GM18507 (cell line): ENCODE measurements at regions not wholly inside any gene's neighbourhood (a gene's known extent, or its start where the extent isn't known, plus 50 kb on each side); places are given as distances from the start of the nearest gene placed in this dataset.
"Not testable (repeated sequence)": the region's sequence is repeated elsewhere in the genome, so short reads cannot be mapped to it uniquely, and the experiment has no call there.

Source experiments
- DNase-seq: peaks from one replicate; pipeline ENCODE4 v3.0.0; 2011; ENCODE audit warnings: low read depth; ENCODE audit not compliant: insufficient read length; ENCODE audit errors: extremely low spot score
- FAIRE-seq: peaks from 2 replicates; lab custom pipeline; 2011; peaks lifted over from hg19 to GRCh38; lab: Jason Lieb, UNC

- DNase-seq, result no peak
- FAIRE-seq, result no peak
Measured at GRCh38 chr7:12456506-12456905, 52.8 kb upstream of the VWDE start.

DNA sequence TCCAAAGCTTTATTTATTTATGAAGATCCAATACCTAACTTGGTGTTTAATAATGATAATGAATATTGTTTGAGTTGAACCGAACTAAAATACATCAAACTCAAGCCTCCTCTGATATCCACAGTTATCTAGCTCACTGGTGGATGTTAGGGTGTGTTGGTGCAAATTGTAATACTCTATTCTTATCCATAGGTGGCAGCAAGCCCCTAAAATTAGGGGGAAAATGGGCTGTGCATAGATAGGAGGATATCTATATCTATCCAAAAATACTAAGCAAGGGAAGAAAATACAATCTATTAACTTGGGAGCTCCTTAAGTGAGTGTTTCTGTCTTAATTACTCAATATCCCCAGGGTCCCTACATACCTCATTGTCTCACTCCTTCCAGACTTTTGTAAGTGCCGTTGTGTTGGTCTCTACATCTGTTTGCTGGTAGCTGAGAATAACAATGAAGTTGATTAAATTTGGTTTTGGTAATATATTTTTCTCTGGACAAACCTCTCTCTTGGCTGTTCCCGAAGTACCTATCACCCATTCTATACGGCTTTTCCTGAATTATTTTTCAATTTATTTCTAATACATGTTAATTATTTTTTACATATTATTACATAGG lies 55.0 kb upstream of the VWDE start:
- FAIRE-seq (peak; percentile 69), DNase-seq (no peak)

DNA sequence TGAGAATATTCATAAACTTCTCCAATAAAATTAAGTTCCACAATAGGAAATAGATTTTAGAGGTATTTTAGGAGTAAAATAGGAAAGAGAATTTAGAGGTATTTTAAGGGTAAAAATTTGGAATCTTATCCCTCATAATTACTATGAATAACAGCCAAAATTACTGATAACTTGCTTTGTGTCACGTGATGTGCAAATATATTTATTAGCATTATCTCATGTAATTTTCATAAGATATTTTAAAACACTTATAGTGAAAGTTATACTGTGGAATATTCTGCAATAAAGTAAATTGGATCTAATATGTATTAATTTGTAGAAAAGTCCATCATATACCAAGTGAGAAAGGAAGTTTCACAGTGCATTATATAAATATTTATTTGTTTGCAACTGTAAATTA lies 64.2 kb upstream of the VWDE start:
- DNase-seq (no peak), FAIRE-seq (no peak)

DNA sequence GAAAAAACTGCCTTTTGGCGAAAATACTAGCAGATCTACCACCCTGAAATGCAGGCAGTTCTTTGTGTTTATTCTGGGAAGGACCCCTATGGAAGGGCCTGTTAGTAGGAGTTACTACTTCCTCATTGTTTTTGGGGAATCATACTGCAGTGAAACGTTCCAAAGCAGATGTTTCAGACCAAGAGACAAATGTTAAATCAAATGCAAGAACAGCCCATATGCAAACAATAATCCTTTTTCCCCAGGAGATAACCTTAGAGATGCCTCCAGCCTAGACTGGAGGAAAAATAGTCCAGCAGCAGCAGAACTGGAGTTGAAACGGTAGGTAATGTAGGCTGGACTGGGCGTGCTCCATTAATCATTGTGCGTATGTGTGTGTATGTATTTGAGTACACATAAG lies 65.9 kb upstream of the VWDE start:
- FAIRE-seq, result no peak
- no peak for DNase-seq

- FAIRE-seq (no peak), DNase-seq (no peak)
Measured at GRCh38 chr7:12470930-12471329, 67.3 kb upstream of the VWDE start.

DNA sequence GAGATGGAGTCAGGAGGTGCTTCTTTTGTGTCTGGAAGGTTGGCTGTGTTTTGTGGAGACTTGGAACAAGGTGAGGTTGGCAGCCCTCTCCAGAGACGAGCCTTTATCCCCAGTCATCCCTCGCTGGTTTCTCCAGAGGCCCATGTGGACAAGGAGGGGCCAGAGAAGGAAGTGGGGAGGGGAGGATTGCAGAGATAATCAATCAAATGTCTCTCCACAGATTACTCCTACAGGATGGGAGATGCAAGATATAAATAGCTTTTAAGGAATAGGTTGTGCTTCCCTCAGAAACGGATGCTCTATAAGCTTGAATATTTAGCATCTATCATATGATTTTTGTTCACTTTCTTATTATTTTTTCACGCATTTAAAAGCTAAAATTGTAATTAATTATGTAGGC lies 70.4 kb upstream of the VWDE start:
- DNase-seq (no peak), FAIRE-seq (no peak)

DNA sequence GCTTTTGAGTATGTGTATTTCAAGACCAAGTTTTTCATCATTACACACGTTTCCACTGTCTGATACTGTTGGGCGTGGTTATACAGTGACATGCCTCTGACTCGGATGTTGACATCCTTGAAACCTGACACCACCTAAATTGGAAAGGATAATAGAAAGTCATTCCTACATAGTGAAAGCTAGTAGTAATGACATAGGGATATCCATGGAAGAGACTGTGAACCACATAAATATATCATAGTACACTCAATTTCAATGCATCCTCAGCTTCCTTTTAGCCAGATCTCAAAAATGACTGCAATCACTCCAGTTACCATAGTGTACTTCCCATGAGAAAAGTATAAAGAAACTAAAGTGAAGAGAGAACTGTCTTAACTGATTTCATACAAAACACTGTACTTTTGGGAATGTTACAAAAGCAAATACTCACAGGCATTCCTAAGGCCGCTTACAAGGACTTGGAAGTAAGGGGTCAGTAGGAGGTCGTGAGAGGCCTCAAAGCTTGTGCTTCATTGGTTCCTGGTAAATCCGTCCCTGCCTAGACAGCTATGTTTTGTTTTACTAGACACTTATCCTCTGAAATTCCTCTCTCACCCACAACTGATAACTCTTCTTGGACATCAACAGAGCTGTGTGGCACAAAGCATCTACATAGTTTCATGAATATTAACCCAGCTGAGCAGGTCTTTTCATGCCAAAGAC lies 71.8 kb upstream of the VWDE start:
- DNase-seq, result no peak
- FAIRE-seq, result no peak

GRCh38 chr7:12477620-12478019 lies 74.0 kb upstream of the VWDE start:
- FAIRE-seq, result no peak
- DNase-seq, result no peak

DNA sequence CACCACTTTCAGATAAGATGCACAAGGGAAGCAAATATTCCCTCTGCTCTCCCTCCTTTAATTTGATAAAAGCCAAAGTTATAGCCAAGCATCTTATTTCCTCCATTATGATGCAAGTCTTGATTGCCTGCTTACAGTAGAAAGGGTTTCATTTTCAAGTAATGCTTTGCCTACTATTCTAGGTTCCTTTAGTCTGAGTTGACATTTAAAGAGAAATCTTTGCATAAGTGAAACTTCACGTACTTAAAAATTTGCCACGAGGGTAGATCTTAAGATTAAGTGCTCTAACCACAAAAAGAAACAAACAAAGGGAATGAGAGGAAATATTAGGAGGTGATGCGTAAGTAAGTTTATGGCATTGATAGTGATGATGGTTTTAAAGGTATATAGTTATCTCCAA lies 78.1 kb upstream of the VWDE start:
- no peak for FAIRE-seq
- DNase-seq, result no peak

DNA sequence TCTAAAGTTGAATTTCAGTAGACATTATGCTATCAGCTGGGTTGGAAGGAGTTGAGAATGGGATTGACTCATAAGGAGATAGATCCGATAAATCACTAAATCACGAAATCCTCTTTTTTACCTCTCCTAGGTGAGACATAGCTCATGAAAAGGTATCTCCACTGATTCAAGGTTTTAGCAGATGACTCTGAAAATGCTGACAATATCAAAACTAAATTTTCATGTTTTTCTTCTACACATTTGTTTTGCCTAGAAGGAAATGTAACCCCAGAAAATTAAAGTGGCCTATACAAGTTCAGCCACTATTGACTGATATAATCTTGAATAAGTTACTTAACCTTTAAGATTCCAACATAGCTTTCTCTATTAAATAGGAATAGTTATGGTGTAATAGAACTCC lies 82.2 kb upstream of the VWDE start:
- DNase-seq (no peak), FAIRE-seq (no peak)

DNA sequence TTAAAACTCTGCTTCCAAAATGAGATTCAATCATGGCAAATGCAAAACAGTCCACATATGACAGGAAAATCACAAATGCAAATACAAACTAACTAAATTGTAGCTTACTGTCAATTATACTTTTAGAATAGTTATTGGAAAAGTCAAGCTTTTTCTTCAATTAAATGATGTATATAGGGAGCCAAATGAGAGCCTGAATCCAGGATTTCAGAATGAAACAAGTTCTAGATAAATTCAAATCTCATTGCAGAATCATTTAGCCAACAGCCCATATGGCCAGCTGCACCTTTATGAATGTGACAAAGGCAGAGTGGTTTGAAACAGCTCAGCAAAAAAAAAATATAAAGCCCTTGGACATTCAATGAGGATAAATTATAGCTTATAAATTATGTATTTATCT lies 82.2 kb upstream of the SCIN start:
- DNase-seq (no peak), FAIRE-seq (no peak)

DNA sequence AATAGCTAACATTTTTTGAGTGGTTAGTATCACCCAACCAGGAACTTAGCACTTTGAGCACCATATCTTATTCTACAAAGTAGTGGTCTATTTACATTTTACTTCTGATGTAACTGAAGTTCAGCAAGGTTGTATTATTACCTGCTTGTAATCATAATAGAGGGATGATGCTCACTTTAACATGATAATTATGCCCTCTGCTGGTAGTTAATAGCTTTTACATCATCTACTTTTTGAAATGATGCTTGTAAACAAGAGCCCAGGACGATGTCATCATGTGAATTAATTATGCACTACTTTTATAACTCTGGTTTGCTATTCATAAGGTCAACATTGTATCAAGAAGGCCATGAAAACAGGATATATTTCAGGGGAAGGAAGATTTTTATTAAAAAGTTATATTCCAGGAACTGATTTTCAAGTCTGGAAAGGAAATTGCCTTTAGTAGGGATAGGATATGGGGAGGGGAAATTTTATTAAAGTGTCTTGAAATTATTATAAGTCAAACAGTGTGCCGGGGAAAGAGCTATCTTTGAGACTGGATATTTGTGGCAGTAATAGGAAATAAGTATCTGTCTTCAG lies 80.3 kb upstream of the SCIN start:
- DNase-seq, result no peak
- FAIRE-seq, result peak; percentile 64

DNA sequence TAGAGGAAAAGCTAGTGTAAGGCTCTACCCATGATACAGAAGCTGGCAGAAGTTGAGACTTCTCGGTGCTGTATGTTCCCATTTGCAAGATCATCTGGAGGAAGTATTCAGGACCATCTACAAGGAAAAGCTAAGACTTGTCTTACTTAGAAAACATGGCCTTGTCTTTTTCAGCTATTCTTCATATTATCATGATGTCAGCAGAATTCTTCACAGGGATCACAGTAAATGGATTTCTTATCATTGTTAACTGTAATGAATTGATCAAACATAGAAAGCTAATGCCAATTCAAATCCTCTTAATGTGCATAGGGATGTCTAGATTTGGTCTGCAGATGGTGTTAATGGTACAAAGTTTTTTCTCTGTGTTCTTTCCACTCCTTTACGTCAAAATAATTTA lies 79.6 kb upstream of the SCIN start:
- no peak for DNase-seq

DNA sequence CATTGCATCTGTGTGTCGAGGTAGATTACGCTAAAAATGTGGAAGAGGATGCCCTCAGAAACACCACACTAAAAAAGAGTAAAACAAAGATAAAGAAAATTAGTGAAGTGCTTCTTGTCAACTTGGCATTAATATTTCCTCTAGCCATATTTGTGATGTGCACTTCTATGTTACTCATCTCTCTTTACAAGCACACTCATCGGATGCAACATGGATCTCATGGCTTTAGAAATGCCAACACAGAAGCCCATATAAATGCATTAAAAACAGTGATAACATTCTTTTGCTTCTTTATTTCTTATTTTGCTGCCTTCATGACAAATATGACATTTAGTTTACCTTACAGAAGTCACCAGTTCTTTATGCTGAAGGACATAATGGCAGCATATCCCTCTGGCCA lies 79.0 kb upstream of the SCIN start:
- FAIRE-seq (no peak), DNase-seq (no peak)

More for the DNA sequence above, 79.6 kb upstream of the SCIN start:
- no peak for FAIRE-seq

- FAIRE-seq, result no peak
- DNase-seq, result no peak
Measured at GRCh38 chr7:12493407-12493806, 77.1 kb upstream of the SCIN start.

DNA sequence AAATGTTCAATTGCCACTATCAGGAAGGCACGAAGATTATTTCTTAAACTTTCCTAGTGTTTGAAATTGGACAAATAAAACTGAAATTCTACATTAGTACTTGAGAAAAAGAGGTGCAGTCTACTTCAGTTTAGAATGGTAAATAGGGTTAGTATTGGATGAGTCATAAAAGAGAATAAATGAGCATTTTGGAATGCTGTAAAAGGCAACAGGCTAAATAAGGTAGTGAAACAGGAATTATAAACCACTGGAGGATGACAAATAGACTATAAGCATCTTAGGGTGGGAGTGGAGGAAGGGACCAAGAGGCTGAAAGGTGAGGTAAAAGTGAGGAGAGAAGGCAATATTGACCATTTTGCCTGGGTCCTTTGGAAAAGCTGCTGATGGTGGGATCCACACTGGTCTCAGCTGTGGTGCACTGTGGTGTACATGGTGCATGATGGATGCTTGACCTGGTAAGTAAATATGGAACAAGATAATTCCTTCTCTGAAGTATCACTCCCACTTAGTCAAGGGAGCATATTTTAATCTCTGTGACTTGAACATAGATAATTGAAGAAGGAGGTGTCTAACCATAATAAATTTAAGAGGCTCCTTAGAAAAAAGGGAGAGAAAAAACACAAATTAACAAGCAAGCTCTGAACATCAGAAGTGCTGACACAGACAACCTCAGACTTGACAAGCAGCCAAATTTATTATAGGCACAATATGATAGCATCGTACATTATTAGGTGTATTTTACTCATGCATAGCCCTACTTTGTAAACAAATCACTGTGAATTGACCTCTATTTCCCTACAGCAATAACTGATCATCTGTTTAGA lies 76.4 kb upstream of the SCIN start:
- FAIRE-seq (no peak), DNase-seq (no peak)

DNA sequence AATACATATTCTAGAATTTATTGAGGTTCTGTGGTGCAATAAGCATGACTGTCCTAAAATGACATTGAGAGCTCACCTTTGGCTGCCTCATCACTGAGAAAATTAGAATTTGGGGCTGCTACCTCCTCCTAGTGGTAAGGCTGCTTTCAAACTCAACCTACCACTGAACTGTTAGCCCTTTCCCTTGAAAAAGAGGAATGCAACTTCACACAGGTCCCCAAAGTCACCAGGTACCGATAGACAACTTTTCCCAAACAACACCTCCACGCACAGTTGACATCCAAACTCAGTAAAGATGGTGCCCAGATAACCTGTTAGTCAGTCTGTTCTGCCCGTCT lies 75.9 kb upstream of the SCIN start:
- DNase-seq, result no peak
- FAIRE-seq, result no peak

GRCh38 chr7:12496901-12497674 lies 73.4 kb upstream of the SCIN start:
- DNase-seq, FAIRE-seq: not testable (repeated sequence)

DNA sequence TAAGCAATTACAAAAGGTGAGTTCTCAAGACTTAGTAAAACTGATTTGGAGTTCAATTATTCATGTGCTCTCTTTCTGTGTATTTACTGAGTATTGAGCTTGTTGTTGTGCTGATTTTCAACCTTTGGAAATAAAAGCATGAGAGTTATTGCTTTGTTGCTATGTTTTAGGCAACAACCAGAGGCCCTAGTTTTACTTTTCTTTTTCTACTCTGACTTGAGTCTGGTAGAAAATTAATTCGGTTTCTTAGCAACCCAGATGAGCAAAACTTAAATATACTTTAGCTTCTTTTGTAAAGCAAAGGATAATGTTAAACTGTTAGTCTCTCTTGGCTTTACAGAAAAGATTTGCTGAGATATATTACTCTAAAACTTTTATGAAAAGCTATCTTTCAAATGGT lies 66.4 kb upstream of the SCIN start:
- no peak for FAIRE-seq
- no peak for DNase-seq

- DNase-seq (no peak), FAIRE-seq (no peak)
Measured at GRCh38 chr7:12508005-12508404, 62.5 kb upstream of the SCIN start.
